Mesothelial cell of epicardium (in vitro differentiated cells): ENCODE measurements at regions not wholly inside any gene's neighbourhood (a gene's known extent, or its start where the extent isn't known, plus 50 kb on each side); places are given as distances from the start of the nearest gene placed in this dataset.

ENCODE experiments used
- DNase-seq, 2 experiments: peaks; one replicate each; pipeline ENCODE4 v3.0.0; 2021; ENCODE audit warnings: low spot score in 2 of 2; ENCODE audit not compliant: unreplicated experiment in 2 of 2
- H3K27ac Mint-ChIP-seq: 2 replicates; pipeline ENCODE4 v1.8.0; 2021; ENCODE audit warnings: mixed read lengths
- H3K27me3 Mint-ChIP-seq: 2 replicates; pipeline ENCODE4 v1.8.0; 2021; ENCODE audit warnings: low read depth, mixed read lengths
- H3K36me3 Mint-ChIP-seq: 2 replicates; pipeline ENCODE4 v1.8.0; 2021; ENCODE audit warnings: mixed read lengths
- H3K4me1 Mint-ChIP-seq: 2 replicates; pipeline ENCODE4 v1.8.0; 2021; ENCODE audit warnings: mixed read lengths
- H3K4me3 Mint-ChIP-seq: 2 replicates; pipeline ENCODE4 v1.8.0; 2021; ENCODE audit warnings: mild to moderate bottlenecking, moderate library complexity, mixed read lengths
- H3K9me3 Mint-ChIP-seq: 2 replicates; pipeline ENCODE4 v1.8.0; 2021; ENCODE audit warnings: mixed read lengths
- TF ChIP-seq, protein P1 (sequence below): fragments of 200-600 bp; sonication (generic); IDR thresholded peaks from one replicate; pipeline ENCODE4 v1.5.0; 2021; ENCODE audit warnings: antibody characterized with exemption; ENCODE audit not compliant: unreplicated experiment

DNA sequence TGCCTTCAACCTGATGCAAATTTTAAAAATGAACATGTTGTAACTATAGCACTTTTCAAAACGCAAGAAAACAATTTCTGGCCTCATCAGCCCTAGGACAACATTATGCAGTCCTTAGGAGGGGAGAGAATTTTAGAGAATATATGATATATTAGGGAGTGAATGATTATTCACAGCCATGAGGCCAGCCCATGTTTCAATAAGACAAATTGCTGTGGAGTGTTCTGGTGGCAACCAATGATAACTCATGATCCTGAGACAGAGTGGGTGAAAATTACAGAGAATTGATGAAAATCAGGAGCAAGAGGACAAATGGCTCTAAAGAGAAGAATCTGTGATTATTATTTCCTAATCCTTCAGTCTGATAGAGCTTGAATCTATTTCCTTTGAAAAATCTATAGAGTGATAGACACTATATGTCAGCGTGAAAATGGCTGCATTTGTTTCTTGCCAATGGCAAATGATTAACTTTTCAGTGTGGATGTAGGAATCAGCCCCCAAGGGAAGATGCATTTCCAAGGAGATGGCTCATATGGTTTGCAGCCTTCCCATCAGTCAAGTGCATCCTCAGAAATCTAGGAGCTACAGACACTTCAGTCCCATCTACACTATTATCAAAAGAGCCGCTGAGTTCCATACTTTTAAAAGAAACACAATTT lies 761.0 kb upstream of the ARRDC4 start:
- no peak for DNase-seq
- no peak overlapping the region for H3K4me3 Mint-ChIP-seq
- peaks cover 7% of the 10 kb centered on the region for H3K9me3 Mint-ChIP-seq
- no peaks in the 10 kb centered on the region for H3K36me3 Mint-ChIP-seq
- peaks cover 2% of the 10 kb centered on the region for H3K27me3 Mint-ChIP-seq
- no peak overlapping the region for H3K27ac Mint-ChIP-seq
- H3K4me1 Mint-ChIP-seq = no peaks in the 10 kb centered on the region
- TF ChIP-seq, protein P1, sequence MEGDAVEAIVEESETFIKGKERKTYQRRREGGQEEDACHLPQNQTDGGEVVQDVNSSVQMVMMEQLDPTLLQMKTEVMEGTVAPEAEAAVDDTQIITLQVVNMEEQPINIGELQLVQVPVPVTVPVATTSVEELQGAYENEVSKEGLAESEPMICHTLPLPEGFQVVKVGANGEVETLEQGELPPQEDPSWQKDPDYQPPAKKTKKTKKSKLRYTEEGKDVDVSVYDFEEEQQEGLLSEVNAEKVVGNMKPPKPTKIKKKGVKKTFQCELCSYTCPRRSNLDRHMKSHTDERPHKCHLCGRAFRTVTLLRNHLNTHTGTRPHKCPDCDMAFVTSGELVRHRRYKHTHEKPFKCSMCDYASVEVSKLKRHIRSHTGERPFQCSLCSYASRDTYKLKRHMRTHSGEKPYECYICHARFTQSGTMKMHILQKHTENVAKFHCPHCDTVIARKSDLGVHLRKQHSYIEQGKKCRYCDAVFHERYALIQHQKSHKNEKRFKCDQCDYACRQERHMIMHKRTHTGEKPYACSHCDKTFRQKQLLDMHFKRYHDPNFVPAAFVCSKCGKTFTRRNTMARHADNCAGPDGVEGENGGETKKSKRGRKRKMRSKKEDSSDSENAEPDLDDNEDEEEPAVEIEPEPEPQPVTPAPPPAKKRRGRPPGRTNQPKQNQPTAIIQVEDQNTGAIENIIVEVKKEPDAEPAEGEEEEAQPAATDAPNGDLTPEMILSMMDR = no peak

DNA sequence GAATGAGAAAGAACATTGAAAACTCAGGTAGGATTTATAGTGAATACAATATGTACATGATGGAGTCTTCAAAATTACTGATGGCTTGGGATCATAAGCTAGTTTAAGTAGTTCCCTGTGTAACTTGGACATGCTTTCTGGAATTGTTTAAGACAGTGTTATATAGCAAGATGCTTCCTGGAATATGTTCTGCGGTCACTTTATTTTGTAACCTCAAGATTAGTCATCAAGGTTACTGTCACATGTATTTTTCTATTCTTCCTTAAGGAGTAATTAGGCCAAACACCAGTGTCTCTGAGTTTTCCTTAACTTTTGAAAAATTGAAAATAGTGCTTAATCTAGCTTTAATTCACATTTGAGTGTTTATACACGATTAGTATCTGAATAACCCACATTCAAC lies 760.3 kb upstream of the ARRDC4 start:
- H3K27me3 Mint-ChIP-seq = peaks cover 2% of the 10 kb centered on the region
- H3K27ac Mint-ChIP-seq = no peak overlapping the region
- H3K36me3 Mint-ChIP-seq = no peaks in the 10 kb centered on the region
- no peaks in the 10 kb centered on the region for H3K4me1 Mint-ChIP-seq
- no peak overlapping the region for H3K4me3 Mint-ChIP-seq
- TF ChIP-seq, protein P1 = no peak
- peaks cover 11% of the 10 kb centered on the region for H3K9me3 Mint-ChIP-seq
- no peak for DNase-seq

DNA sequence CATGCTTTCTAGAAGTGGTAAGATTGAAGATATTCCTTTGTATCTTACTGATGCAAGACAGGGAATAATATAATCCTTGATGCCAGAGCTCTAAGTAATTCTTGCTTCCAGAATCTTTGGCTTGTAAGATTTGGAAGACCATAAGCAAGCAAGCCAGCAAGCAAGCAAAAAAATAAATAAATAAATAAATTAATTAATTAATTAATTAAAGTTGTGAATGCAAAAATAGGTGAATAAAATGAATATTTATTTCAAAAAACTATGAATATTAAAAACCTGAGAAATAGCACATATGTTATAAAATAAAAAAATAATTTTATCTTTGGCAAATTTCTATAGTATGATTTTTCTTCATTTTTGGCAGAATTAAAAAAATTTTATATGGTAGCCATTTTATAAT lies 750.2 kb upstream of the ARRDC4 start:
- Mint-ChIP-seq H3K27ac (no peak overlapping the region), H3K4me3 (no peak overlapping the region), H3K4me1 (no peaks in the 10 kb centered on the region), H3K27me3 (no peaks in the 10 kb centered on the region), H3K36me3 (no peaks in the 10 kb centered on the region), H3K9me3 (no peaks in the 10 kb centered on the region)
- TF ChIP-seq, protein P1 = no peak
- DNase-seq = no peak

DNA sequence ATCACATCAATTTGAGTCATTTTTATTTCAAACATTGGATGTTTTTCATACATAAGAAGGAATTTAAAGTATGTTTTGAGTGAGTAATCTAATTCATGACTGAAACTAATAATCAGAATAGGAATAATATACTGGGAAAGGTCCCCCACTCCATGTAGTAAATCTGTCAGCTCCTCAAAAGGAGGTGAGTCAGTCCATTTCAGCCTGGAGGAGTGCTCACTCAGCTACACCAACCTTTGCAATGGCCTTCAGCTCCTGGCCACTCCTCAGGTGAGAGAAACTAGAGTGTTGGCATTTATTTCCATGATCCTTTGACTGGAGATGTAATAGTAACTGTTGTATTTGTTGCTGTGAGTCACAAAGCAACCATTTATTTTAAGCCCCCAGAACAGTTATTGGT lies 744.9 kb upstream of the ARRDC4 start:
- TF ChIP-seq, protein P1 = no peak
- Mint-ChIP-seq H3K4me3 (no peak overlapping the region), H3K27me3 (no peaks in the 10 kb centered on the region), H3K27ac (no peak overlapping the region), H3K4me1 (peaks cover 2% of the 10 kb centered on the region), H3K9me3 (no peaks in the 10 kb centered on the region), H3K36me3 (no peaks in the 10 kb centered on the region)
- DNase-seq = no peak

DNA sequence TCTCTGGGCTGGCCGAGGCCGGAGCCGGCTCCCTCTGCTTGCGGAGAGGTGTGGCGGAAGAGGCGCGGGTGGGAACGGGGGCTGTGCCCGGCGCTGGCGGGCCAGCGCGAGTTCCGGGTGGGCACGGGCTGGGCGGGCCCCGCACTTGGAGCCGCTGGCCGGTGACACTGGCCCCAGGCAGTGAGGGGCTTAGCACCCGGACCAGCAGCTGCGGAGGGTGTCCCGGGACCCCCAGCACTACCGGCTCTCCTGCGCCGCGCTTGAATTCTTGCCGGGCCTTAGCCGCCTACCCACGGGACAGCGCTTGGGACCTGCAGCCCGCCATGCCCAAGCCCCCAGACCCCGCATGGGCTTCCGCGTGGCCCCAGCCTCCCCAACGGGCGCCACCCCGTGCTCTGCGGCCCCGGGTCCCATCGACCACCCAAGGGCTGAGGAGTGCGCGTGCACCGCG lies 736.3 kb upstream of the ARRDC4 start:
- DNase-seq = no peak

More for the DNA sequence above, 736.3 kb upstream of the ARRDC4 start:
- Mint-ChIP-seq H3K27ac (no peak overlapping the region), H3K4me3 (no peak overlapping the region), H3K36me3 (peaks cover 7% of the 10 kb centered on the region), H3K4me1 (no peaks in the 10 kb centered on the region), H3K9me3 (peaks cover 14% of the 10 kb centered on the region), H3K27me3 (no peaks in the 10 kb centered on the region)
- TF ChIP-seq, protein P1 = no peak
